ENCODE measurements at regions not wholly inside any gene's neighbourhood (a gene's known extent, or its start where the extent isn't known, plus 50 kb on each side); places are given as distances from the start of the nearest gene placed in this dataset.

DNA sequence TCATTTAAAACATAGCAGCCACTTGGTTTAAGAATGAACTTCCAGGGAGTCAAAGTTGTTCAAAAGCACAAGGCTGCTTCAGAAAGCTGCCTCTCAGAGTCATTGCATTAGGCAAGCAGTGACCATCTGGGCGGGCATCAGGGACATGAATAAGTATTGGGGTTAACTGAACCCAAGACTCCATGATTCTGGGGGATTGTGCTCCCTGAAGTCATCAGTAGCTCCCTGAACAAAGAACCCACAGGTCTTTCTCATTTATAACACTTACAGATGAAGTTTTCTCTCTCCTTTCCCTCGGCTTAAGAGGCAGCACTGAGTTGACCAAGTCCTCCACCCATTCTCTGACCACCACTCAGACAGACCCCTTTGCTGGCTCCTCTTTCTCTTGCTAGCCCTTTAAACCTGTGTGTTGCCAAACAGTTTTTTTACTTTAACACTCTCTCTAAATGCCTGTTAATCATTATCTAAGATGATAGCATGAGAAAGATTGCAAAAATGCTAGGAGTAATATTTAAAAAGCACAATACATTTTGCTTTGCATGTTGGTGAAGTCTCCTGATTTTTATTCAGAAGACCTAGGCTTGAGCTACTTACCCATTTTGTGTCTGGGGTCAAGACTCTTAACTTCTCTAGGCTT is 77.0 kb upstream of the ARHGAP29 start:
- no peak overlapping the region for H3K4me3 ChIP-seq (ENCODE audit: low read depth, poor library complexity, severe bottlenecking)
- intact Hi-C loops (cut with DNase I; ENCODE audit: low total_unique reads) = no loop called here
- 81 to 91% methylated on average over 2 of the region's 2 CpGs for WGBS, 2 donors
- no peak for TF ChIP-seq POLR2A (IDR thresholded peaks at IDR 0.05)
- TF ChIP-seq, protein P1, sequence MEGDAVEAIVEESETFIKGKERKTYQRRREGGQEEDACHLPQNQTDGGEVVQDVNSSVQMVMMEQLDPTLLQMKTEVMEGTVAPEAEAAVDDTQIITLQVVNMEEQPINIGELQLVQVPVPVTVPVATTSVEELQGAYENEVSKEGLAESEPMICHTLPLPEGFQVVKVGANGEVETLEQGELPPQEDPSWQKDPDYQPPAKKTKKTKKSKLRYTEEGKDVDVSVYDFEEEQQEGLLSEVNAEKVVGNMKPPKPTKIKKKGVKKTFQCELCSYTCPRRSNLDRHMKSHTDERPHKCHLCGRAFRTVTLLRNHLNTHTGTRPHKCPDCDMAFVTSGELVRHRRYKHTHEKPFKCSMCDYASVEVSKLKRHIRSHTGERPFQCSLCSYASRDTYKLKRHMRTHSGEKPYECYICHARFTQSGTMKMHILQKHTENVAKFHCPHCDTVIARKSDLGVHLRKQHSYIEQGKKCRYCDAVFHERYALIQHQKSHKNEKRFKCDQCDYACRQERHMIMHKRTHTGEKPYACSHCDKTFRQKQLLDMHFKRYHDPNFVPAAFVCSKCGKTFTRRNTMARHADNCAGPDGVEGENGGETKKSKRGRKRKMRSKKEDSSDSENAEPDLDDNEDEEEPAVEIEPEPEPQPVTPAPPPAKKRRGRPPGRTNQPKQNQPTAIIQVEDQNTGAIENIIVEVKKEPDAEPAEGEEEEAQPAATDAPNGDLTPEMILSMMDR (IDR thresholded peaks at IDR 0.05) = no peak
- DNase-seq (ENCODE audit: low spot score in 2 of 2) = no peak

- no peak overlapping the region for H3K4me3 ChIP-seq (ENCODE audit: low read depth, poor library complexity, severe bottlenecking)
- TF ChIP-seq POLR2A (IDR thresholded peaks at IDR 0.05) = no peak
- TF ChIP-seq, protein P1 (IDR thresholded peaks at IDR 0.05) = no peak
- 86 to 93% methylated on average over 3 of the region's 3 CpGs for WGBS, 2 donors
- intact Hi-C loops (cut with DNase I; ENCODE audit: low total_unique reads) = no loop called here
- no peak for DNase-seq (ENCODE audit: low spot score in 2 of 2)
Observed at GRCh38 chr1:94310570-94311270, 73.3 kb upstream of the ARHGAP29 start.

GRCh38 chr1:94309829-94310569 is 72.6 kb upstream of the ARHGAP29 start:
- 85 to 94% methylated on average over 9 of the region's 9 CpGs for WGBS, 2 donors
- TF ChIP-seq POLR2A (IDR thresholded peaks at IDR 0.05) = no peak
- TF ChIP-seq, protein P1 (IDR thresholded peaks at IDR 0.05) = no peak
- intact Hi-C loops (cut with DNase I; ENCODE audit: low total_unique reads) = no loop called here
- no peak for DNase-seq (ENCODE audit: low spot score in 2 of 2)
- no peak overlapping the region for H3K4me3 ChIP-seq (ENCODE audit: low read depth, poor library complexity, severe bottlenecking)

GRCh38 chr1:94309216-94309615 is 71.8 kb upstream of the ARHGAP29 start:
- no peak overlapping the region for H3K4me3 ChIP-seq (ENCODE audit: low read depth, poor library complexity, severe bottlenecking)
- TF ChIP-seq, protein P1 (IDR thresholded peaks at IDR 0.05) = no peak
- TF ChIP-seq POLR2A (IDR thresholded peaks at IDR 0.05) = no peak
- intact Hi-C loops (cut with DNase I; ENCODE audit: low total_unique reads) = no loop called here
- WGBS, 2 donors = 78 to 83% methylated on average over 4 of the region's 4 CpGs
- DNase-seq (ENCODE audit: low spot score in 2 of 2) = no peak

- no peak for DNase-seq (ENCODE audit: low spot score in 2 of 2)
- no peak overlapping the region for H3K4me3 ChIP-seq (ENCODE audit: low read depth, poor library complexity, severe bottlenecking)
- intact Hi-C loops (cut with DNase I; ENCODE audit: low total_unique reads) = no loop called here
- TF ChIP-seq POLR2A (IDR thresholded peaks at IDR 0.05) = no peak
- TF ChIP-seq, protein P1 (IDR thresholded peaks at IDR 0.05) = no peak
- WGBS, 2 donors = 31 to 48% methylated on average over 1 of the region's 1 CpG
Observed at GRCh38 chr1:94306521-94306920, 69.1 kb upstream of the ARHGAP29 start.
